HL-60/S4 treated with phorbol 12-myristate 13-acetate at 8.2 ng/mL for 4 days and 3 days (cell line): ENCODE measurements at regions not wholly inside any gene's neighbourhood (a gene's known extent, or its start where the extent isn't known, plus 50 kb on each side); places are given as distances from the start of the nearest gene placed in this dataset.
"Not testable (repeated sequence)": the region's sequence is repeated elsewhere in the genome, so short reads cannot be mapped to it uniquely, and the experiment has no call there.

Source experiments
- in situ Hi-C: fragments of 300-500 bp; cut with MboI; formaldehyde crosslinking; loops from 2 replicates; pipeline ENCODE4 v1.15.0; 2022; ENCODE audit warnings: low sequenced_read_pairs

DNA sequence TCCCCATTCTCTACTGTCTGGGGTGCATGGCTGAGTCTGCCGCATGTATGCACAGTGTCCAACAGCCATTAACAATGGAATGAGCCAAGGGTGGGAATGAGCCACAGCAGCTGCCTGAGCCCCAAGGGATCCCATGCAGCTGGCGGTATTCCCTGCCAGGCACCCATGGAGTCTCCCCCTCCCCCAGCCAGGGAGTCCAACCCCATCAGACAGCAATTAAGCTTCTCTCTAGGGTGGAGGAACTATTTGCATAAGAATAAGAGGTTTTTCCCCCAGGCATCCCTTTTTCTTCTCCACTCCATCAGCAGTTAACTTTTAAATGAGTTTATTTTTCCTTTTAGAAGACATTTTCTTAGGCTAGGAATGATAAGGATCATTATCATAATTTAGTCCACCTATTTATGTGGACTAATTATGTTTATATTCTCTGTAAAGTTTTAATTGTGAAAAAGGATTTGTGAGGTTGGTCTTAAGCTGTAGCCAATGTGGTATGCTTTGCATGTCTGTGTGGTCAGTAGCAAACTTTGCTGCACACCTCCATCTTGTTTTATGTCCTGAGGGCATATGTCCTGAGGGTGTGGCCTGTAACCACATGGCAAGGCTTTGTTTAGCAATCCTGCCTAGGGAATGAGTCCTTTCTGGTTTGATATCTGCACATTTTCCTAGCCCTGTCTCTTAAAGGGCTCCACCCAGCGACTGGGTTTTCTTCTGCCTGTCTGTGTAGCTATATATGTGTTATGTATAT lies 158.9 kb upstream of the OLIG3 start:
- in situ Hi-C loops = no loop called here

- in situ Hi-C loops = no loop called here
Observed at GRCh38 chr6:137653706-137654059, 159.5 kb upstream of the OLIG3 start.

DNA sequence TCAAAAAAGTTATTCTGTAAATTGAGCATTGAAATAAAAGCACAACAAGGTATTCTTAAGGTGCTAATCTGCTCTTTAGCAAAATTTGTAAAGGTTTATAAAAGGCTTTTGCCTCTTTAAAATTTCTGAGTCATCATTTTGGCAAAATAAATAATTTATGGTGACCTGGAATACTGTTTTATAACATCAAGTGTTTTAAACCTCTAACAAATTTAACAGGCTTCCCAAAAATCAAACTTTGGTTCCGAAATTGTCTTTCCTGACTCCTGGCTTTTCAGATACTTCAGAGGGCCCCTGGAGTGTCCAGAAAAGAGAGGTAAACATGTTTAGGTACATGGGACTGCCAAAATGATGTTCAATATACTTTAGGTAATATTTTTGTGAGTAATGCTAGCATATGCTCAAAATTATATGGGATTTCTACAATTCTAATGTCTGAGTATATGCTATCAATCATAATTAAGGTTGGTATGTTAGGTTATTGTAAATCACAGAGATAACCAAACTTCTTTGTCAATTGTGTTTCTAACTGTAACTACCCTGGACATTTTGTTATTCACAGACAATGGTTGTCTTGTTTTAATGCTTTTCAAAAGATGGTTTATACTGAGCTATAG lies 160.3 kb upstream of the OLIG3 start:
- in situ Hi-C loops = no loop called here

- in situ Hi-C loops = no loop called here
Observed at GRCh38 chr6:137655291-137655690, 161.1 kb upstream of the OLIG3 start.

- in situ Hi-C loops = no loop called here
Observed at GRCh38 chr6:137656735-137657134, 162.5 kb upstream of the OLIG3 start.

- in situ Hi-C loops = no loop called here
Observed at GRCh38 chr6:137657351-137657911, 163.2 kb upstream of the OLIG3 start.

GRCh38 chr6:137658287-137658686 lies 164.1 kb upstream of the OLIG3 start:
- in situ Hi-C loops = no loop called here

- in situ Hi-C loops = no loop called here
Observed at GRCh38 chr6:137659871-137660270, 165.7 kb upstream of the OLIG3 start.

GRCh38 chr6:137660296-137660731 lies 166.1 kb upstream of the OLIG3 start:
- in situ Hi-C loops = no loop called here

GRCh38 chr6:137661601-137662000 lies 167.4 kb upstream of the OLIG3 start:
- in situ Hi-C loops = no loop called here

DNA sequence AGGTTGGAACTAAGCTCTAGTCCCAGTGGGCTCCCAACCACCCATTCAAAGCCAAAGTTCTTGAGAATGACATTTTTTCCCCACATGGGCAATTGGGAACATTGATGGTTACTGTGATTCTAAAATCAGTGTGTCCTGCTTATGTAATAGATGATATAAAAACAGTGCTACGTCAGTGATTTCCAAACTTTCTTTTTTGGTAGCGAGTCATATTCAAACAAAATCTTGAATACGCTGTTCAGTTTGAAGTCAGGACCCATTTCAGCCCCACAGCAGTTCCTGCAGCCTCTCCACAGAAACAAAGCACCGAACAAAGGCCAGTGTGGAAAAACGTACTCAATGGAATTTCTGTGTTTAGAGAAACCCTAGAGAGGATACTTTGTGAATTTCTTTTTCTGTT lies 170.0 kb upstream of the OLIG3 start:
- in situ Hi-C loops = no loop called here

DNA sequence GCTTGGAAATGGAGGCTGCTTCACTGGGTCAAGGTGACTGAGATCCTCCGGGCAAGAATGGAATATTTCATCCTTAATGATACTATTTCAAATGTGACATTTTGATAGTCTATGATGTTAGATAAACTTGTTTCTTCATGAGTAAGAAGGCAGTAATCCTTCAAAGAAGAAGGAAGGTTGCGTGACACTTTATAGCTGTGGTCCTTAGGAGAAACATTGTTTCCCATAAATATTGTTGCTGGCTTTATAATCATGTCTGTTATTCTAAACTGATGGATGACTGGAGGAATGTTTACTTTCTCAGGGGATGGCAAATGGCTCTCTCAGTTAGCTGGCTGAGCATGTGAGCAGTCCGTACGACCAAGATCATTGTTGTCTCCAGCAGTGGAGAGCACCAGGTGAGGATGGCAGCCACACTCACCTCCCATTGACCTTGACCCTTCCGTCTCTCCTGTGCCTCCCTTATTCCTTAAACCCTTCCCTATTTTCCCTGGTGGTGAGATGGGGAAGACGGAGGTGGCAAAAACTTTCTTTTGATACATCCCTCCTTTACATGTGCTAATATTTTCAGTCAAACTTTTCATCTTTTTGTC lies 171.2 kb upstream of the OLIG3 start:
- in situ Hi-C loops = no loop called here

GRCh38 chr6:137666202-137666774 lies 172.1 kb upstream of the OLIG3 start:
- in situ Hi-C loops = no loop called here

GRCh38 chr6:137673603-137674002 lies 179.4 kb upstream of the OLIG3 start:
- in situ Hi-C loops = no loop called here

DNA sequence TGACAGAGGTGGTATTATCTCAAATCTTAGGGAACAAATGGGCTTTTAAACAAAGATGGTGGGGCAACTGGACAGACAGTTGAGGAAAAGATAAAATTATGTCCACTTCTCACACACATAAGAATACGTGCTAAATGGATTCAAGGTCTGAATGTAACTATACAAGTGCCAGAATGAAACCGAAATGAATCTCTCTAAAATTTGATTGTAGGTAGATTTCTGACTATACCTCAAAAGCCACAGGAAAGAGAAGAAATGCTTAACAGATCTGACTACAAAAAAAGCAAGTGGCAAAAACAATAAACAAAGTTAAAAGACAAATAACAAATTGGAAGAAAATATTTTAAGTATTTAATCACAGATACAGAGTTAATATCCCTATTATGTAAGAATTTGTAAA lies 182.7 kb upstream of the OLIG3 start:
- in situ Hi-C loops = no loop called here

DNA sequence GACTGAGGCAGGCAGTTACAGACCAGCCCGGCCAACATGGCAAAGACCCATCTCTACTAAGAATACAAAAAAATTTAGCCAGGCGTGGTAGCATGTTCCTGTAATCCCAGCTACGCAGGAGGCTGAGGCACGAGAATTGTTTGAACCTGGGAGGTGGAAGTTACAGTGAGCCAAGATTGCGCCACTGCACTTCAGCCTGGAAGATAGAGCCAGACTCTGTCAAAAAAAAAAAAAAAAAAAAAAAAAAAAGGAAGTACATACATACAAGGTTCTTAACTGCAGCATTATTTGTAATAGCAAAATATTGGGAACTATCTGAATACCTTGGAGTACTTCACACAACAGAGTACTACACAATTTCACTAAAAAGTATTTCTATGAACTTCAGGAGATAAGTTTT lies 183.5 kb upstream of the OLIG3 start:
- in situ Hi-C loops = no loop called here

- in situ Hi-C loops = no loop called here
Observed at GRCh38 chr6:137678451-137678850, 184.3 kb upstream of the OLIG3 start.

GRCh38 chr6:137680705-137681346 lies 186.2 kb upstream of the TNFAIP3 start:
- in situ Hi-C loops = no loop called here

- in situ Hi-C loops = no loop called here
Observed at GRCh38 chr6:137681445-137682009, 185.5 kb upstream of the TNFAIP3 start.

- in situ Hi-C loops = not testable (repeated sequence)
Observed at GRCh38 chr6:137682658-137683057, 184.4 kb upstream of the TNFAIP3 start.

DNA sequence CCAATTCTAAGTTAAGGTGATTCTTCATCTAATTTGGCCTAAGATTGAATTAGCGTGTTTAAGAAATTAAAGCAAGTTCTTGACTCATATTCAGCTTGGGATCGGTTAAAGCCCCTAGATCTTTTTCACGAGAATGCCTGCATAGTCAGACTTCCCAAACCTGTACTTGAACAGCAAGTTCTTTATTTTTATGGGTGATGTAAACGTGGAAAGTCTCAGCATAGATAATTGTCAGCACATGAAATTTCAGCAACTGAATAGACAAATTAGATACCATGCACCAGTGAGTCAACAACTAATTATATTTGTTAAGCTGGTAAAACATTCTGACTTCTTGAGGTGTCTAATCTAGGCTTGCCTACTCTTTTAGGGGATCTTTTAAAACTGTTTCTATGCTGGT lies 183.1 kb upstream of the TNFAIP3 start:
- in situ Hi-C loops = no loop called here
